H1 (cell line): ENCODE measurements at regions not wholly inside any gene's neighbourhood (a gene's known extent, or its start where the extent isn't known, plus 50 kb on each side); places are given as distances from the start of the nearest gene placed in this dataset.
"Not testable (repeated sequence)": the region's sequence is repeated elsewhere in the genome, so short reads cannot be mapped to it uniquely, and the experiment has no call there.

Experiments
- CTCF ChIA-PET: fragments of 300-600 bp; sonication (Branson Sonifier 250); formaldehyde crosslinking; loops from one replicate; lab custom pipeline; 2021; ENCODE audit not compliant: partially characterized antibody; lab: Charles Lee
- POLR2A ChIA-PET: fragments of 300-600 bp; sonication (Branson Sonifier 250); formaldehyde crosslinking; loops from one replicate; lab custom pipeline; 2021; ENCODE audit warnings: inconsistent platforms; ENCODE audit not compliant: partially characterized antibody; lab: Charles Lee
- DNase-seq, 2 experiments: peaks; one replicate each; pipeline versions ENCODE4 v3.0.0 to v3.0.0-alpha.2; 2010 to 2022; ENCODE audit warnings: low spot score in 2 of 2, low read depth in 1 of 2, mixed read lengths in 1 of 2
- FAIRE-seq: peaks from 2 replicates; lab custom pipeline; 2011; peaks lifted over from hg19 to GRCh38; lab: Jason Lieb, UNC
- H2AFZ ChIP-seq: 2 replicates; pipeline ENCODE4 v1.8.1; 2012; ENCODE audit warnings: low read length, inconsistent platforms
- H2AK5ac ChIP-seq: 2 replicates; pipeline ENCODE4 v1.6.1; 2013; ENCODE audit warnings: low read depth, low read length
- H2BK120ac ChIP-seq: replicated peaks from 2 replicates; pipeline ENCODE3; 2013; ENCODE audit warnings: low read depth, low read length, inconsistent platforms
- H2BK12ac ChIP-seq: 2 replicates; pipeline ENCODE4 v1.6.1; 2013; ENCODE audit warnings: low read depth, low read length
- H2BK15ac ChIP-seq: 2 replicates; pipeline ENCODE4 v1.6.1; 2013; ENCODE audit warnings: low read length
- H2BK20ac ChIP-seq: 2 replicates; pipeline ENCODE4 v1.6.1; 2013; ENCODE audit warnings: low read length
- H2BK5ac ChIP-seq: 2 replicates; pipeline ENCODE4 v1.6.1; 2013; ENCODE audit warnings: low read depth, low read length
- H3K14ac ChIP-seq: 2 replicates; pipeline ENCODE4 v1.6.1; 2013; ENCODE audit warnings: inconsistent platforms; ENCODE audit not compliant: insufficient read length
- H3K18ac ChIP-seq: 2 replicates; pipeline ENCODE4 v1.6.1; 2013; ENCODE audit warnings: low read length; ENCODE audit errors: extremely low read depth
- H3K23ac ChIP-seq: 2 replicates; pipeline ENCODE4 v1.6.1; 2013; ENCODE audit warnings: inconsistent platforms; ENCODE audit not compliant: insufficient read length
- H3K23me2 ChIP-seq: 2 replicates; pipeline ENCODE4 v1.6.1; 2013; ENCODE audit warnings: low read depth, low read length
- H3K27ac ChIP-seq: 2 replicates; pipeline ENCODE4 v1.6.1; 2011; ENCODE audit warnings: low read depth, low read length, inconsistent platforms
- H3K27me3 ChIP-seq, 4 experiments: replicated peaks in 1 of 4; 1 replicate in 1 of 4; 2 replicates in 3 of 4; pipeline versions ENCODE4 v1.6.1 to v1.8.1; 2011 to 2013; ENCODE audit warnings: low read length in 3 of 4, mild to moderate bottlenecking in 3 of 4, inconsistent platforms in 2 of 4, mixed read lengths in 2 of 4, moderate library complexity in 1 of 4; ENCODE audit not compliant: control insufficient read depth in 3 of 4, insufficient read depth in 3 of 4; ENCODE audit errors: extremely low read depth in 1 of 4
- H3K36me3 ChIP-seq, 4 experiments: 2 replicates each; pipeline versions ENCODE4 v1.6.1 to v1.8.1; 2011 to 2013; ENCODE audit warnings: mild to moderate bottlenecking in 4 of 4, low read length in 3 of 4, moderate library complexity in 2 of 4, control low read depth in 1 of 4, inconsistent platforms in 1 of 4; ENCODE audit not compliant: insufficient read depth in 4 of 4, control insufficient read depth in 2 of 4
- H3K4ac ChIP-seq: replicated peaks from 2 replicates; pipeline ENCODE3; 2013; ENCODE audit warnings: low read length, low read depth, mixed read lengths, inconsistent platforms; ENCODE audit not compliant: insufficient read length
- H3K4me1 ChIP-seq, 4 experiments: replicated peaks in 1 of 4; 1 replicate in 1 of 4; 2 replicates in 3 of 4; pipeline versions ENCODE4 v1.6.1 to v1.8.1; 2011 to 2013; ENCODE audit warnings: low read length in 3 of 4, inconsistent platforms in 2 of 4, mixed read lengths in 1 of 4; ENCODE audit not compliant: insufficient read depth in 4 of 4, control insufficient read depth in 3 of 4
- H3K4me2 ChIP-seq, 2 experiments: 2 replicates each; pipeline versions ENCODE4 v1.6.1 to v1.8.1; 2011 to 2013; ENCODE audit warnings: low read depth in 2 of 2, low read length in 2 of 2, control low read depth in 1 of 2, inconsistent platforms in 1 of 2, mild to moderate bottlenecking in 1 of 2; ENCODE audit not compliant: insufficient read depth in 1 of 2
- H3K4me3 ChIP-seq, 4 experiments: fragments of 200-600, 300-600 bp in 1 of 4; sonication (generic), shearing (Covaris generic), sonication (Bioruptor Twin) in 1 of 4; 2 replicates each; pipeline versions ENCODE4 v1.5.1 to v1.8.1; 2011 to 2016; ENCODE audit warnings: low read length in 4 of 4, low read depth in 3 of 4, control low read depth in 2 of 4, inconsistent platforms in 2 of 4, mild to moderate bottlenecking in 2 of 4, mixed read lengths in 1 of 4, moderate library complexity in 1 of 4; ENCODE audit not compliant: insufficient read depth in 2 of 4; ENCODE audit errors: extremely low read depth in 1 of 4
- H3K56ac ChIP-seq: replicated peaks from 2 replicates; pipeline ENCODE3; 2013; ENCODE audit warnings: low read depth, mild to moderate bottlenecking, mixed read lengths, low read length, inconsistent platforms; ENCODE audit not compliant: insufficient read length
- H3K79me1 ChIP-seq: 2 replicates; pipeline ENCODE4 v1.6.1; 2013; ENCODE audit warnings: low read depth, low read length, control low read depth
- H3K79me2 ChIP-seq, 2 experiments: 2 replicates each; pipeline versions ENCODE4 v1.6.1 to v1.8.1; 2012 to 2013; ENCODE audit warnings: low read length in 2 of 2, mild to moderate bottlenecking in 2 of 2, inconsistent platforms in 1 of 2; ENCODE audit not compliant: insufficient read depth in 2 of 2, control insufficient read depth in 1 of 2
- H3K9ac ChIP-seq, 4 experiments: replicated peaks in 1 of 4; 1 replicate in 1 of 4; 2 replicates in 3 of 4; pipeline versions ENCODE4 v1.6.1 to v1.8.1; 2011 to 2013; ENCODE audit warnings: low read depth in 3 of 4, low read length in 3 of 4, control low read depth in 2 of 4, mild to moderate bottlenecking in 2 of 4, moderate library complexity in 2 of 4, inconsistent platforms in 1 of 4; ENCODE audit errors: extremely low read depth in 1 of 4
- H3K9me3 ChIP-seq, 2 experiments: 2 replicates each; pipeline versions ENCODE4 v1.6.1 to v1.8.1; 2012 to 2013; ENCODE audit warnings: mild to moderate bottlenecking in 2 of 2, moderate library complexity in 2 of 2, control low read depth in 1 of 2, inconsistent platforms in 1 of 2, low read depth in 1 of 2, low read length in 1 of 2, mixed read lengths in 1 of 2; ENCODE audit not compliant: insufficient read depth in 2 of 2
- H4K20me1 ChIP-seq, 2 experiments: replicated peaks in 1 of 2; 2 replicates each; pipeline versions ENCODE3 to v1.8.1; 2011 to 2013; ENCODE audit warnings: inconsistent platforms in 2 of 2, low read length in 2 of 2, mild to moderate bottlenecking in 1 of 2; ENCODE audit not compliant: insufficient read depth in 2 of 2, control insufficient read depth in 1 of 2
- H4K5ac ChIP-seq: 2 replicates; pipeline ENCODE4 v1.6.1; 2013; ENCODE audit warnings: low read length, low read depth, mixed read lengths, inconsistent platforms; ENCODE audit not compliant: insufficient read length
- H4K8ac ChIP-seq: 2 replicates; pipeline ENCODE4 v1.8.0; 2013; ENCODE audit warnings: mild to moderate bottlenecking, moderate library complexity, low read length, inconsistent platforms; ENCODE audit not compliant: insufficient read depth; ENCODE audit errors: extremely low read depth
- H4K91ac ChIP-seq: replicated peaks from 2 replicates; pipeline ENCODE3; 2013; ENCODE audit warnings: low read length, mixed read lengths, inconsistent platforms; ENCODE audit not compliant: insufficient read length
- WGBS, 2 experiments: shearing (Covaris generic) in 1 of 2; methylation state at CpG; one replicate each; pipeline versions ENCODE4 v1.1.6 to v1.1.7; 2013 to 2015; ENCODE audit warnings: low lambda C conversion rate in 2 of 2, mixed read lengths in 2 of 2, inconsistent platforms in 1 of 2, low coverage in 1 of 2, missing lambda C conversion rate in 1 of 2; ENCODE audit not compliant: insufficient replicate concordance in 2 of 2, insufficient coverage in 1 of 2, insufficient read length in 1 of 2; ENCODE audit errors: extremely low coverage in 1 of 2, missing lambda C conversion rate in 1 of 2; 5-methylcytosine and 5-hydroxymethylcytosine counted together

- DNase-seq, H3K18ac ChIP-seq, H3K27me3 ChIP-seq, H4K8ac ChIP-seq, H3K79me2 ChIP-seq, H3K4me1 ChIP-seq, H3K14ac ChIP-seq, H2BK12ac ChIP-seq, H3K4me2 ChIP-seq, H3K56ac ChIP-seq, FAIRE-seq, H3K79me1 ChIP-seq, H3K9ac ChIP-seq, H2BK15ac ChIP-seq, POLR2A ChIA-PET, H3K4me3 ChIP-seq, H4K20me1 ChIP-seq, H2AK5ac ChIP-seq, H2BK20ac ChIP-seq, H3K23ac ChIP-seq, H3K9me3 ChIP-seq, H2BK120ac ChIP-seq, H2BK5ac ChIP-seq, H2AFZ ChIP-seq, H4K5ac ChIP-seq, H3K27ac ChIP-seq, H3K4ac ChIP-seq, H4K91ac ChIP-seq, H3K23me2 ChIP-seq, H3K36me3 ChIP-seq: not testable (repeated sequence)
- WGBS, 2 experiments: 83% methylated on average over 2 of the region's 2 CpGs; no CpG with 5 or more reads in 1 of the 2 experiments
- CTCF ChIA-PET: interaction anchor here (0.7 to 1.1 kb wide), 2 partner anchors 19 to 51 kb away, joined by 3 read pairs; no protein-coding TSS in a partner anchor
Measured at GRCh38 chr9:33700940-33701339, 94.4 kb upstream of the PRSS3 start.
